ENCODE measurements at regions not wholly inside any gene's neighbourhood (a gene's known extent, or its start where the extent isn't known, plus 50 kb on each side); places are given as distances from the start of the nearest gene placed in this dataset.

DNA sequence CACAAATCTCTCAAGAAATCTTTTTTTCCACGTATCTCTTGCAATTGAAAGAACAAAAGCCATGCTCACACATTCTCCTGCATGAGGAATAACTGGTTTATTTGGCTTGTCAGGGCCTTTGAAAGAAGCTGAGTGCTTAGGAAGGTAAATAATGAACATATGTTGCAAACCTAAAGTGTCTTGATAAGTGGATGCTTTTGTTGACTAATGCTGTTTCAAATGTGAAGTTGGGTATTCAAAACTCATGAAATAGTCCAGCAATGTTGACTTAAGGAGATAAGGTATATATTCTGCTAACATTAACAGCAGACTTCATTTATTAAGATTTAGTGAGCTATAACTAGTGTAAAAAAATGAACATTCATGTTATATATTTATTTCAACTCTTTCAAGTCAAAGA is 1792.7 kb upstream of the MIR17HG start:
- WGBS (ENCODE audit: missing lambda C conversion rate), result 39% methylated on average over 1 of the region's 1 CpG
- CTCF ChIA-PET, result no interaction called here
- TF ChIP-seq TP53 (CRISPR knock-in tag; IDR thresholded peaks at IDR 0.05) (no peak), CHD2 (IDR thresholded peaks at IDR 0.05; ENCODE audit: low read length, partially characterized antibody) (no peak), PHF8 (IDR thresholded peaks at IDR 0.05; ENCODE audit: borderline replicate concordance, low read depth) (no peak), RAD21 (conservative IDR thresholded peaks at IDR 0.05 in 1 of 2, IDR thresholded peaks at IDR 0.05 in 1 of 2) (no peak), MAFK (IDR thresholded peaks at IDR 0.05; ENCODE audit: partially characterized antibody) (no peak), GATA3 (IDR thresholded peaks at IDR 0.05; ENCODE audit: borderline replicate concordance) (no peak)
- TF ChIP-seq, protein P1, sequence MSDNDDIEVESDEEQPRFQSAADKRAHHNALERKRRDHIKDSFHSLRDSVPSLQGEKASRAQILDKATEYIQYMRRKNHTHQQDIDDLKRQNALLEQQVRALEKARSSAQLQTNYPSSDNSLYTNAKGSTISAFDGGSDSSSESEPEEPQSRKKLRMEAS (IDR thresholded peaks at IDR 0.05), result no peak

DNA sequence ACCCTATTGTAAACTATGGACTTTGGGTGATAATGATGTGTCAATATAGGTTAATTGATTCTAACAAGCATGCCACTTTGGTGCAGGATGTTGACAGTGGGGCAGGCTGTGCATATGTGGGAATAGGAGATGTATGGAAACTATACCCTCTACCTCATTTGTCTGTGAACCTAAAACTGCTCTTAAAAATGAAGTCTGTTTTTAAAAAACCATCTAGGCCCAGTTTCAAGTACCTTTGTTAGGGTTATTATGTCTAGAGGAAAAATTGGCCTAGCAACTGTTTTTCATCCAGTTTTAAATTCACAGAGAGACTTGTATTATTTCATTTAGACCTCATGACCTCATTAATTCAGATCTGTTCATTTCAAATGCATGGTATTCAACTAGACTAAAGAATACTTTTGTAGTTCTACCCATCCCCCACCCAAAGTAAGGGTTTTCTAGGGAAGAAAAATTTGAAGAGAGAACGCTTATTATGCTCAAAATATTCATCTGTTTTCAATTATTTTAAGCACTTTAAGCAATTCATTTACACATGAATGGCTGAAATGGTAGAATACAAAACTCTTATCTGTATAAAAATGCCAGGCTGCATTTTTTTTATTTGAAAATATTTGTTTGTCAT is 1781.9 kb upstream of the MIR17HG start:
- DNase-seq (ENCODE audit: low read depth in 1 of 2, low spot score in 1 of 2) (no peak), ATAC-seq (no peak), FAIRE-seq (no peak)
- ChIA-PET CTCF (no interaction called here), POLR2A (no interaction called here)
- H3K4me2 ChIP-seq, result no peak overlapping the region
- TF ChIP-seq, protein P2, sequence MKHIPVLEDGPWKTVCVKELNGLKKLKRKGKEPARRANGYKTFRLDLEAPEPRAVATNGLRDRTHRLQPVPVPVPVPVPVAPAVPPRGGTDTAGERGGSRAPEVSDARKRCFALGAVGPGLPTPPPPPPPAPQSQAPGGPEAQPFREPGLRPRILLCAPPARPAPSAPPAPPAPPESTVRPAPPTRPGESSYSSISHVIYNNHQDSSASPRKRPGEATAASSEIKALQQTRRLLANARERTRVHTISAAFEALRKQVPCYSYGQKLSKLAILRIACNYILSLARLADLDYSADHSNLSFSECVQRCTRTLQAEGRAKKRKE (CRISPR knock-in tag; IDR thresholded peaks at IDR 0.05; ENCODE audit: low read depth), result no peak
- TF ChIP-seq NR3C1 (IDR thresholded peaks at IDR 0.05), result no peak
- TF ChIP-seq MAFK (IDR thresholded peaks at IDR 0.05; ENCODE audit: partially characterized antibody), result no peak
- TF ChIP-seq HOXA7 (CRISPR knock-in tag; IDR thresholded peaks at IDR 0.05), result no peak
- TF ChIP-seq EP300 (IDR thresholded peaks at IDR 0.05), result no peak
- TF ChIP-seq JUN (IDR thresholded peaks at IDR 0.05), result no peak
- TF ChIP-seq, protein P3, sequence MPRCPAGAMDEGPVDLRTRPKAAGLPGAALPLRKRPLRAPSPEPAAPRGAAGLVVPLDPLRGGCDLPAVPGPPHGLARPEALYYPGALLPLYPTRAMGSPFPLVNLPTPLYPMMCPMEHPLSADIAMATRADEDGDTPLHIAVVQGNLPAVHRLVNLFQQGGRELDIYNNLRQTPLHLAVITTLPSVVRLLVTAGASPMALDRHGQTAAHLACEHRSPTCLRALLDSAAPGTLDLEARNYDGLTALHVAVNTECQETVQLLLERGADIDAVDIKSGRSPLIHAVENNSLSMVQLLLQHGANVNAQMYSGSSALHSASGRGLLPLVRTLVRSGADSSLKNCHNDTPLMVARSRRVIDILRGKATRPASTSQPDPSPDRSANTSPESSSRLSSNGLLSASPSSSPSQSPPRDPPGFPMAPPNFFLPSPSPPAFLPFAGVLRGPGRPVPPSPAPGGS (IDR thresholded peaks at IDR 0.05), result no peak
- no peak for TF ChIP-seq FOSL2 (IDR thresholded peaks at IDR 0.05)
- no peak for TF ChIP-seq FOSL2 (CRISPR knock-in tag; IDR thresholded peaks at IDR 0.05)
- no peak for TF ChIP-seq HOXB5 (CRISPR knock-in tag; IDR thresholded peaks at IDR 0.05)
- no peak for TF ChIP-seq ZC3H11A (IDR thresholded peaks at IDR 0.05)
- TF ChIP-seq, protein P4, sequence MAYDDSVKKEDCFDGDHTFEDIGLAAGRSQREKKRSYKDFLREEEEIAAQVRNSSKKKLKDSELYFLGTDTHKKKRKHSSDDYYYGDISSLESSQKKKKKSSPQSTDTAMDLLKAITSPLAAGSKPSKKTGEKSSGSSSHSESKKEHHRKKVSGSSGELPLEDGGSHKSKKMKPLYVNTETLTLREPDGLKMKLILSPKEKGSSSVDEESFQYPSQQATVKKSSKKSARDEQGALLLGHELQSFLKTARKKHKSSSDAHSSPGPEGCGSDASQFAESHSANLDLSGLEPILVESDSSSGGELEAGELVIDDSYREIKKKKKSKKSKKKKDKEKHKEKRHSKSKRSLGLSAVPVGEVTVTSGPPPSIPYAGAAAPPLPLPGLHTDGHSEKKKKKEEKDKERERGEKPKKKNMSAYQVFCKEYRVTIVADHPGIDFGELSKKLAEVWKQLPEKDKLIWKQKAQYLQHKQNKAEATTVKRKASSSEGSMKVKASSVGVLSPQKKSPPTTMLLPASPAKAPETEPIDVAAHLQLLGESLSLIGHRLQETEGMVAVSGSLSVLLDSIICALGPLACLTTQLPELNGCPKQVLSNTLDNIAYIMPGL (CRISPR knock-in tag; IDR thresholded peaks at IDR 0.05; ENCODE audit: borderline replicate concordance), result no peak
- TF ChIP-seq, protein P5, sequence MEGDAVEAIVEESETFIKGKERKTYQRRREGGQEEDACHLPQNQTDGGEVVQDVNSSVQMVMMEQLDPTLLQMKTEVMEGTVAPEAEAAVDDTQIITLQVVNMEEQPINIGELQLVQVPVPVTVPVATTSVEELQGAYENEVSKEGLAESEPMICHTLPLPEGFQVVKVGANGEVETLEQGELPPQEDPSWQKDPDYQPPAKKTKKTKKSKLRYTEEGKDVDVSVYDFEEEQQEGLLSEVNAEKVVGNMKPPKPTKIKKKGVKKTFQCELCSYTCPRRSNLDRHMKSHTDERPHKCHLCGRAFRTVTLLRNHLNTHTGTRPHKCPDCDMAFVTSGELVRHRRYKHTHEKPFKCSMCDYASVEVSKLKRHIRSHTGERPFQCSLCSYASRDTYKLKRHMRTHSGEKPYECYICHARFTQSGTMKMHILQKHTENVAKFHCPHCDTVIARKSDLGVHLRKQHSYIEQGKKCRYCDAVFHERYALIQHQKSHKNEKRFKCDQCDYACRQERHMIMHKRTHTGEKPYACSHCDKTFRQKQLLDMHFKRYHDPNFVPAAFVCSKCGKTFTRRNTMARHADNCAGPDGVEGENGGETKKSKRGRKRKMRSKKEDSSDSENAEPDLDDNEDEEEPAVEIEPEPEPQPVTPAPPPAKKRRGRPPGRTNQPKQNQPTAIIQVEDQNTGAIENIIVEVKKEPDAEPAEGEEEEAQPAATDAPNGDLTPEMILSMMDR (IDR thresholded peaks at IDR 0.05), result no peak
- no peak for TF ChIP-seq RARB (CRISPR knock-in tag; IDR thresholded peaks at IDR 0.05)
- TF ChIP-seq, protein P6, sequence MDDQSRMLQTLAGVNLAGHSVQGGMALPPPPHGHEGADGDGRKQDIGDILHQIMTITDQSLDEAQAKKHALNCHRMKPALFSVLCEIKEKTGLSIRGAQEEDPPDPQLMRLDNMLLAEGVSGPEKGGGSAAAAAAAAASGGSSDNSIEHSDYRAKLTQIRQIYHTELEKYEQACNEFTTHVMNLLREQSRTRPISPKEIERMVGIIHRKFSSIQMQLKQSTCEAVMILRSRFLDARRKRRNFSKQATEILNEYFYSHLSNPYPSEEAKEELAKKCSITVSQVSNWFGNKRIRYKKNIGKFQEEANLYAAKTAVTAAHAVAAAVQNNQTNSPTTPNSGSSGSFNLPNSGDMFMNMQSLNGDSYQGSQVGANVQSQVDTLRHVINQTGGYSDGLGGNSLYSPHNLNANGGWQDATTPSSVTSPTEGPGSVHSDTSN (IDR thresholded peaks at IDR 0.05), result no peak
- no peak for TF ChIP-seq ESRRA (IDR thresholded peaks at IDR 0.05; ENCODE audit: borderline replicate concordance, low read length)
- WGBS (ENCODE audit: missing lambda C conversion rate), result 85% methylated on average over 1 of the region's 1 CpG
- H3K4me3 ChIP-seq, result no peak overlapping the region
- H3K27ac ChIP-seq, result no peak overlapping the region
- no peaks in the 10 kb centered on the region for H3K4me1 ChIP-seq
- no peaks in the 10 kb centered on the region for H3K9me3 ChIP-seq

More for the DNA sequence above, 1792.7 kb upstream of the MIR17HG start:
- H3K4me3 ChIP-seq, result no peak overlapping the region
- H3K4me1 ChIP-seq, result no peaks in the 10 kb centered on the region
- H3K4me2 ChIP-seq, result no peak overlapping the region
- DNase-seq (ENCODE audit: low read depth in 1 of 2, low spot score in 1 of 2), result no peak
- no peak for ATAC-seq
- no peak overlapping the region for H3K27ac ChIP-seq
- FAIRE-seq, result no peak
- POLR2A ChIA-PET, result no interaction called here
- H3K9me3 ChIP-seq, result no peaks in the 10 kb centered on the region
